Esophagus squamous epithelium (tissue), 4 donors: ENCODE measurements at regions not wholly inside any gene's neighbourhood (a gene's known extent, or its start where the extent isn't known, plus 50 kb on each side); places are given as distances from the start of the nearest gene placed in this dataset.

ENCODE experiments used
- POLR2A ChIP-seq, 4 donors: fragments of 450-650 bp; IDR thresholded peaks; one replicate each; pipeline ENCODE4 v1.6.1; 2017; ENCODE audit warnings: antibody characterized with exemption in 4 of 4, mild to moderate bottlenecking in 4 of 4, moderate library complexity in 3 of 4
- TF ChIP-seq, protein P1 (sequence below), 6 experiments: fragments of 450-650 bp in 4 of 6; fragments of 200-600 bp in 2 of 6; sonication (generic) in 2 of 6; IDR thresholded peaks; one replicate each; pipeline ENCODE4 v1.5.1; 2016 to 2019; ENCODE audit warnings: antibody characterized with exemption in 6 of 6, mild to moderate bottlenecking in 4 of 6, moderate library complexity in 4 of 6

GRCh38 chr1:30359539-30360220 lies 363.7 kb downstream of the MATN1 start:
- TF ChIP-seq, protein P1, sequence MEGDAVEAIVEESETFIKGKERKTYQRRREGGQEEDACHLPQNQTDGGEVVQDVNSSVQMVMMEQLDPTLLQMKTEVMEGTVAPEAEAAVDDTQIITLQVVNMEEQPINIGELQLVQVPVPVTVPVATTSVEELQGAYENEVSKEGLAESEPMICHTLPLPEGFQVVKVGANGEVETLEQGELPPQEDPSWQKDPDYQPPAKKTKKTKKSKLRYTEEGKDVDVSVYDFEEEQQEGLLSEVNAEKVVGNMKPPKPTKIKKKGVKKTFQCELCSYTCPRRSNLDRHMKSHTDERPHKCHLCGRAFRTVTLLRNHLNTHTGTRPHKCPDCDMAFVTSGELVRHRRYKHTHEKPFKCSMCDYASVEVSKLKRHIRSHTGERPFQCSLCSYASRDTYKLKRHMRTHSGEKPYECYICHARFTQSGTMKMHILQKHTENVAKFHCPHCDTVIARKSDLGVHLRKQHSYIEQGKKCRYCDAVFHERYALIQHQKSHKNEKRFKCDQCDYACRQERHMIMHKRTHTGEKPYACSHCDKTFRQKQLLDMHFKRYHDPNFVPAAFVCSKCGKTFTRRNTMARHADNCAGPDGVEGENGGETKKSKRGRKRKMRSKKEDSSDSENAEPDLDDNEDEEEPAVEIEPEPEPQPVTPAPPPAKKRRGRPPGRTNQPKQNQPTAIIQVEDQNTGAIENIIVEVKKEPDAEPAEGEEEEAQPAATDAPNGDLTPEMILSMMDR (IDR thresholded peaks at IDR 0.05): no peak
- TF ChIP-seq POLR2A (IDR thresholded peaks at IDR 0.05): no peak
